ENCODE measurements at regions not wholly inside any gene's neighbourhood (a gene's known extent, or its start where the extent isn't known, plus 50 kb on each side); places are given as distances from the start of the nearest gene placed in this dataset.

- TF ChIP-seq ZNF462 (CRISPR knock-in tag; IDR thresholded peaks at IDR 0.05) (no peak), EZH2phosphoT487 (IDR thresholded peaks at IDR 0.05; ENCODE audit: unreplicated experiment) (no peak), CREB1 (CRISPR knock-in tag; IDR thresholded peaks at IDR 0.05; ENCODE audit: low read depth) (no peak), EZH2 (IDR thresholded peaks at IDR 0.05; ENCODE audit: low read depth, unreplicated experiment) (no peak), STAT1 (IDR thresholded peaks at IDR 0.05; ENCODE audit: unreplicated experiment) (no peak)
Observed at GRCh38 chr15:95347837-95348236, 982.7 kb upstream of the NR2F2 start (continued).

GRCh38 chr15:95350908-95351307 lies 979.6 kb upstream of the NR2F2 start:
- DNase-seq (ENCODE audit: low spot score), result no peak
- no peaks in the 10 kb centered on the region for H3K36me3 ChIP-seq (ENCODE audit: insufficient read depth)
- no peak overlapping the region for H3K4me3 ChIP-seq
- Mint-ChIP-seq H3K27me3 (ENCODE audit: insufficient read depth, low read depth, poor library complexity) (no peaks in the 10 kb centered on the region), H3K4me3 (no peak overlapping the region), H3K4me1 (peaks cover 7% of the 10 kb centered on the region), H3K36me3 (ENCODE audit: low read depth) (no peaks in the 10 kb centered on the region), H3K9me3 (no peaks in the 10 kb centered on the region; the same call in 2 of the 3 replicates), H3K27ac (no peak overlapping the region)
- H3K79me2 ChIP-seq (replicated peaks; ENCODE audit: insufficient read depth), result no peaks in the 10 kb centered on the region
- H3K27ac ChIP-seq (ENCODE audit: low read depth), result no peak overlapping the region
- TF ChIP-seq EZH2phosphoT487 (IDR thresholded peaks at IDR 0.05; ENCODE audit: unreplicated experiment), result no peak
- no peak for TF ChIP-seq ETS1 (IDR thresholded peaks at IDR 0.05)
- no peak for ATAC-seq
- no peaks in the 10 kb centered on the region for H3K4me1 ChIP-seq (ENCODE audit: insufficient read depth)
- no peak overlapping the region for H3K4me2 ChIP-seq
- no peaks in the 10 kb centered on the region for H4K20me1 ChIP-seq (replicated peaks; ENCODE audit: insufficient read depth)
- H3K27me3 ChIP-seq (ENCODE audit: insufficient read depth), result no peaks in the 10 kb centered on the region
- peaks cover 9% of the 10 kb centered on the region; the same call in 1 of the 2 replicates for H3K9me2 ChIP-seq (ENCODE audit: insufficient read depth)
- H2AFZ ChIP-seq, result no peak overlapping the region
- H3F3A ChIP-seq (replicated peaks; ENCODE audit: low read depth), result no peaks in the 10 kb centered on the region
